ENCODE measurements at regions not wholly inside any gene's neighbourhood (a gene's known extent, or its start where the extent isn't known, plus 50 kb on each side); places are given as distances from the start of the nearest gene placed in this dataset.

DNA sequence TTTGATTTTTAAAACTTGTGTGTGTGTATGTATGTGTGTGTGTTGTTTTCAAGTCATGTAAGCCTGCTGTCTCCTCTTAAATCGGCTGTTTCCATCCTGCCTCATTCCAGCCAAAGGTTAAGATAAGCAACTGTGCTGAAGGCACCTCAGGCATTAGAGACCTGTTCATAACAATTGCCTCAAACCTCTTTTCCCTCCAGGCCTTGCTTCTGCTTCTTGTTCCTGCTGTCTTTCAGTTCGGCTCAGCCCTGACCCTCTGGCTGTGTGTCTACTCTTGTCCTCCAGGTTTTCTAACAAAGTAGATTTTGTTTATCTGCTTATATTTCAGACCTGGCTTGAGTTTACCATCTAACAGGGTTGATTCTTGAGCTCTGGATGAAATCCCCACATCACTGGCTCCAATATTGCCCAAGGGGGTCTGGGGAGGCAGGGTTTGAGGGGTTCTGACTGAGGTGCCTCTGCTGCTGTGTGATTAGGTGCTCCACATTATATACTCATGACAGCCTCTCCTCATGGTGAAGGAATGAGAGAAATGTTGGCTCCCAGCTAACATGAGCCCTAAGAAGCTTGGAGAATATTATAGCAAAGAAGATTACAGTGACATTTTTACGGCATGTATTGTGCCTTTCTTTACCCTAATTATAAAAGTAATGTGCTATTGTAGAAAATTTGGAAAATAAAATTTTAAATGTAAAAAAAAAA lies 229.7 kb upstream of the PIK3R1 start:
- Histone ChIP-seq H3K4me2 (no peak overlapping the region), H3K9ac (no peak overlapping the region), H3K27me3 (ENCODE audit: insufficient read depth) (no peaks in the 10 kb centered on the region), H3K4me1 (ENCODE audit: control insufficient read depth in 1 of 2, insufficient read depth in 2 of 2, low read depth in 1 of 2, low read length in 1 of 2) (0 out of 4 replicates have a peak, but pooled peaks cover 0 to 10% of the 10 kb centered on the region in 2 experiments), H2AFZ (ENCODE audit: low read depth) (no peak overlapping the region), H3K36me3 (replicated peaks in 1 of 2; ENCODE audit: control insufficient read depth in 1 of 2, insufficient read depth in 2 of 2, low read length in 1 of 2) (no peaks in the 10 kb centered on the region), H4K20me1 (ENCODE audit: insufficient read depth) (no peaks in the 10 kb centered on the region), H3K27ac (ENCODE audit: low read depth in 2 of 2, low read length in 1 of 2) (no peak overlapping the region), H3K9me3 (no peaks in the 10 kb centered on the region), H3K4me3 (ENCODE audit: low read depth in 2 of 2, low read length in 1 of 2) (no peak overlapping the region), H3F3A (replicated peaks; ENCODE audit: insufficient read depth) (peaks cover 7% of the 10 kb centered on the region), H3K9me2 (no peaks in the 10 kb centered on the region), H3K79me2 (ENCODE audit: insufficient read depth) (no peaks in the 10 kb centered on the region)
- no peak for DNase-seq
- TF ChIP-seq NRF1 (IDR thresholded peaks at IDR 0.05; ENCODE audit: low read depth, low read length) (no peak), RAD21 (IDR thresholded peaks at IDR 0.05; ENCODE audit: low read length) (no peak), MEF2A (IDR thresholded peaks at IDR 0.05; ENCODE audit: borderline replicate concordance, low read depth) (no peak), FOSL2 (IDR thresholded peaks at IDR 0.05; ENCODE audit: borderline replicate concordance, low read depth) (no peak), GABPA (IDR thresholded peaks at IDR 0.05; ENCODE audit: low read depth) (no peak), EP300 (IDR thresholded peaks at IDR 0.05; ENCODE audit: borderline replicate concordance in 1 of 2, low read depth in 1 of 2, low read length in 1 of 2) (no peak), TAF1 (IDR thresholded peaks at IDR 0.05; ENCODE audit: borderline replicate concordance, low read depth, low read length) (no peak), EZH2phosphoT487 (IDR thresholded peaks at IDR 0.05; ENCODE audit: borderline replicate concordance, low read depth) (no peak), RXRA (IDR thresholded peaks at IDR 0.05; ENCODE audit: borderline replicate concordance, low read depth) (no peak), YY1 (IDR thresholded peaks at IDR 0.05; ENCODE audit: low read depth) (no peak), FOXJ3 (CRISPR knock-in tag; IDR thresholded peaks at IDR 0.05) (no peak), TCF12 (IDR thresholded peaks at IDR 0.05) (no peak), JUND (IDR thresholded peaks at IDR 0.05) (no peak), CHD2 (IDR thresholded peaks at IDR 0.05; ENCODE audit: low read length, partially characterized antibody) (no peak), NFIC (IDR thresholded peaks at IDR 0.05; ENCODE audit: borderline replicate concordance) (no peak), MXI1 (IDR thresholded peaks at IDR 0.05; ENCODE audit: low read depth, low read length) (no peak)
- TF ChIP-seq, protein P1, sequence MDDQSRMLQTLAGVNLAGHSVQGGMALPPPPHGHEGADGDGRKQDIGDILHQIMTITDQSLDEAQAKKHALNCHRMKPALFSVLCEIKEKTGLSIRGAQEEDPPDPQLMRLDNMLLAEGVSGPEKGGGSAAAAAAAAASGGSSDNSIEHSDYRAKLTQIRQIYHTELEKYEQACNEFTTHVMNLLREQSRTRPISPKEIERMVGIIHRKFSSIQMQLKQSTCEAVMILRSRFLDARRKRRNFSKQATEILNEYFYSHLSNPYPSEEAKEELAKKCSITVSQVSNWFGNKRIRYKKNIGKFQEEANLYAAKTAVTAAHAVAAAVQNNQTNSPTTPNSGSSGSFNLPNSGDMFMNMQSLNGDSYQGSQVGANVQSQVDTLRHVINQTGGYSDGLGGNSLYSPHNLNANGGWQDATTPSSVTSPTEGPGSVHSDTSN (IDR thresholded peaks at IDR 0.05): no peak
- TF ChIP-seq, protein P2, sequence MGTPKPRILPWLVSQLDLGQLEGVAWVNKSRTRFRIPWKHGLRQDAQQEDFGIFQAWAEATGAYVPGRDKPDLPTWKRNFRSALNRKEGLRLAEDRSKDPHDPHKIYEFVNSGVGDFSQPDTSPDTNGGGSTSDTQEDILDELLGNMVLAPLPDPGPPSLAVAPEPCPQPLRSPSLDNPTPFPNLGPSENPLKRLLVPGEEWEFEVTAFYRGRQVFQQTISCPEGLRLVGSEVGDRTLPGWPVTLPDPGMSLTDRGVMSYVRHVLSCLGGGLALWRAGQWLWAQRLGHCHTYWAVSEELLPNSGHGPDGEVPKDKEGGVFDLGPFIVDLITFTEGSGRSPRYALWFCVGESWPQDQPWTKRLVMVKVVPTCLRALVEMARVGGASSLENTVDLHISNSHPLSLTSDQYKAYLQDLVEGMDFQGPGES (IDR thresholded peaks at IDR 0.05; ENCODE audit: low read depth, low read length): no peak
- 83% methylated on average over 3 of the region's 3 CpGs for WGBS (ENCODE audit: low lambda C conversion rate)
- ChIA-PET CTCF (no interaction called here), POLR2A (no interaction called here)
